ENCODE measurements at regions not wholly inside any gene's neighbourhood (a gene's known extent, or its start where the extent isn't known, plus 50 kb on each side); places are given as distances from the start of the nearest gene placed in this dataset.
"Not testable (repeated sequence)": the region's sequence is repeated elsewhere in the genome, so short reads cannot be mapped to it uniquely, and the experiment has no call there.

- DNase-seq (ENCODE audit: low read depth in 4 of 4, low spot score in 3 of 4): not testable (repeated sequence)
Observed at GRCh38 chr19:23984911-23985310, 70.2 kb downstream of the ZNF726 start.

GRCh38 chr19:23986623-23987022 is 71.9 kb downstream of the ZNF726 start:
- DNase-seq (ENCODE audit: low read depth in 4 of 4, low spot score in 3 of 4): no peak

- no peak for DNase-seq (ENCODE audit: low read depth in 4 of 4, low spot score in 3 of 4)
Observed at GRCh38 chr19:23991170-23991569, 76.5 kb downstream of the ZNF726 start.

GRCh38 chr19:23992348-23992747 is 77.7 kb downstream of the ZNF726 start:
- DNase-seq (ENCODE audit: low read depth in 4 of 4, low spot score in 3 of 4): no peak

GRCh38 chr19:23993440-23993839 is 78.8 kb downstream of the ZNF726 start:
- no peak for DNase-seq (ENCODE audit: low read depth in 4 of 4, low spot score in 3 of 4)

- no peak for DNase-seq (ENCODE audit: low read depth in 4 of 4, low spot score in 3 of 4)
Observed at GRCh38 chr19:23996549-23996948, 81.9 kb downstream of the ZNF726 start.

- DNase-seq (ENCODE audit: low read depth in 4 of 4, low spot score in 3 of 4): no peak
Observed at GRCh38 chr19:23998568-23998967, 83.9 kb downstream of the ZNF726 start.

GRCh38 chr19:23999821-24000610 is 85.3 kb downstream of the ZNF726 start:
- DNase-seq (ENCODE audit: low read depth in 4 of 4, low spot score in 3 of 4): no peak

GRCh38 chr19:24000656-24001055 is 86.0 kb downstream of the ZNF726 start:
- DNase-seq (ENCODE audit: low read depth in 4 of 4, low spot score in 3 of 4): no peak

- no peak for DNase-seq (ENCODE audit: low read depth in 4 of 4, low spot score in 3 of 4)
Observed at GRCh38 chr19:24002256-24002945, 84.6 kb upstream of the ZNF254 start.

- DNase-seq (ENCODE audit: low read depth in 4 of 4, low spot score in 3 of 4): no peak
Observed at GRCh38 chr19:24003537-24003936, 83.5 kb upstream of the ZNF254 start.

GRCh38 chr19:24004166-24004565 is 82.8 kb upstream of the ZNF254 start:
- no peak for DNase-seq (ENCODE audit: low read depth in 4 of 4, low spot score in 3 of 4)

GRCh38 chr19:24029941-24030636 is 56.9 kb upstream of the ZNF254 start:
- no peak for DNase-seq (ENCODE audit: low read depth in 4 of 4, low spot score in 3 of 4)

- DNase-seq (ENCODE audit: low read depth in 4 of 4, low spot score in 3 of 4): no peak
Observed at GRCh38 chr19:24032651-24033050, 54.3 kb upstream of the ZNF254 start.

GRCh38 chr19:24033301-24033962 is 53.6 kb upstream of the ZNF254 start:
- DNase-seq (ENCODE audit: low read depth in 4 of 4, low spot score in 3 of 4): peak; percentile 85 to 93 (median 87)

- peak; percentile 28 to 59 (median 31) for DNase-seq (ENCODE audit: low read depth in 4 of 4, low spot score in 3 of 4)
Observed at GRCh38 chr19:24033963-24034342, 53.0 kb upstream of the ZNF254 start.

GRCh38 chr19:24035261-24035880 is 51.6 kb upstream of the ZNF254 start:
- not testable (repeated sequence) for DNase-seq (ENCODE audit: low read depth in 4 of 4, low spot score in 3 of 4)
